ENCODE measurements at regions not wholly inside any gene's neighbourhood (a gene's known extent, or its start where the extent isn't known, plus 50 kb on each side); places are given as distances from the start of the nearest gene placed in this dataset.

GRCh38 chr1:239006276-239006675 lies 380.1 kb upstream of the CHRM3 start (continued):
- no peak for TF ChIP-seq FOXK1 (CRISPR knock-in tag; IDR thresholded peaks at IDR 0.05; ENCODE audit: borderline replicate concordance, low read depth)
- TF ChIP-seq ZNF224 (CRISPR knock-in tag; IDR thresholded peaks at IDR 0.05) = no peak
- TF ChIP-seq, protein P1, sequence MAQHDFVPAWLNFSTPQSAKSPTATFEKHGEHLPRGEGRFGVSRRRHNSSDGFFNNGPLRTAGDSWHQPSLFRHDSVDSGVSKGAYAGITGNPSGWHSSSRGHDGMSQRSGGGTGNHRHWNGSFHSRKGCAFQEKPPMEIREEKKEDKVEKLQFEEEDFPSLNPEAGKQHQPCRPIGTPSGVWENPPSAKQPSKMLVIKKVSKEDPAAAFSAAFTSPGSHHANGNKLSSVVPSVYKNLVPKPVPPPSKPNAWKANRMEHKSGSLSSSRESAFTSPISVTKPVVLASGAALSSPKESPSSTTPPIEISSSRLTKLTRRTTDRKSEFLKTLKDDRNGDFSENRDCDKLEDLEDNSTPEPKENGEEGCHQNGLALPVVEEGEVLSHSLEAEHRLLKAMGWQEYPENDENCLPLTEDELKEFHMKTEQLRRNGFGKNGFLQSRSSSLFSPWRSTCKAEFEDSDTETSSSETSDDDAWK (CRISPR knock-in tag; IDR thresholded peaks at IDR 0.05) = no peak
- TF ChIP-seq ZKSCAN8 (CRISPR knock-in tag; IDR thresholded peaks at IDR 0.05; ENCODE audit: borderline replicate concordance) = no peak

DNA sequence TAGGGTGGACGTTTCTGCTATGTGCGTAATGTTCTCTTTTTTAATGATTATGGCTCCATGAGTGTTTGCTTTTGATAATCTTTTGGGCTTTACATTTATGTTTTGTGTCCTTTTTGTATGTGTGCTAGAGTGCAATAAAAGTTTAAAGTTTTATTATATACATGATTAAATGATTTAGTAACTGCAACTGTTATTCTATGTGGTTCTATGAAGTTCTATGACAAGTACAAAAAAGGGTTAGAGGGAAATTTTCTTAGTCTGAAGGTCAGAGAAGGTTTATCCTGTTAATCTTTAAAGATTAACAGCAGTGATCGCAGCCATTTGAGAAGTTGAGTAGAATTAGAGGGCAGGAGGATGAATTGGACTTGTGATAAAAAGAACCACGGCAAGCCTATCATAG lies 386.4 kb upstream of the CHRM3 start:
- Histone ChIP-seq H3K27me3 (ENCODE audit: control insufficient read depth in 1 of 2, insufficient read depth in 2 of 2, low read length in 2 of 2) (no peaks in the 10 kb centered on the region), H2AFZ (ENCODE audit: low read length) (no peak overlapping the region), H4K20me1 (ENCODE audit: insufficient read depth, low read length) (no peaks in the 10 kb centered on the region), H3K4me2 (ENCODE audit: low read depth, low read length) (no peak overlapping the region), H3K9me3 (ENCODE audit: low read length) (peaks cover 85% of the 10 kb centered on the region), H3K9ac (ENCODE audit: insufficient read depth, low read depth, low read length) (no peak overlapping the region), H3K79me2 (ENCODE audit: insufficient read depth, low read length) (no peaks in the 10 kb centered on the region), H3K36me3 (replicated peaks in 1 of 2; ENCODE audit: control insufficient read depth in 1 of 2, insufficient read depth in 2 of 2, low read length in 2 of 2) (no peaks in the 10 kb centered on the region), H3K27ac (ENCODE audit: extremely low read length, insufficient read depth, low read length) (no peak overlapping the region), H3K4me1 (ENCODE audit: insufficient read depth, low read length) (no peaks in the 10 kb centered on the region), H3K4me3 (replicated peaks in 1 of 3; ENCODE audit: insufficient read depth in 1 of 3, low read depth in 2 of 3, low read length in 3 of 3) (no peak overlapping the region)
- ChIA-PET POLR2A (no interaction called here), CTCF (ENCODE audit: low intra/inter-chr PET ratio, low total read pairs) (no interaction called here)
- DNase-seq (ENCODE audit: low spot score) = no peak
- 17% methylated on average over 4 of the region's 4 CpGs for WGBS (ENCODE audit: low lambda C conversion rate)
- intact Hi-C loops (cut with micrococcal nuclease; ENCODE audit: unreplicated experiment) = no loop called here
- in situ Hi-C loops (cut with HindIII; ENCODE audit: extremely low pct_ligation_motif_present, low pct_unique_long_range_greater_than_20kb) = no loop called here
- FAIRE-seq = no peak
- no TSS peak for BruUV-seq (replicated peaks)
- ATAC-seq = no peak
- TF ChIP-seq ZFP90 (CRISPR knock-in tag; IDR thresholded peaks at IDR 0.05; ENCODE audit: borderline replicate concordance) (no peak), TRAFD1 (CRISPR knock-in tag; IDR thresholded peaks at IDR 0.05; ENCODE audit: borderline replicate concordance) (no peak), MXD1 (CRISPR knock-in tag; IDR thresholded peaks at IDR 0.05) (no peak), HOXA5 (CRISPR knock-in tag; IDR thresholded peaks at IDR 0.05) (no peak), ZNF557 (CRISPR knock-in tag; IDR thresholded peaks at IDR 0.05) (no peak), CHD4 (IDR thresholded peaks at IDR 0.05; ENCODE audit: borderline replicate concordance, low read length) (no peak), ZNF713 (CRISPR knock-in tag; IDR thresholded peaks at IDR 0.05) (no peak), ZBTB20 (CRISPR knock-in tag; IDR thresholded peaks at IDR 0.05; ENCODE audit: borderline replicate concordance, low read depth) (no peak), ZFP41 (CRISPR knock-in tag; IDR thresholded peaks at IDR 0.05; ENCODE audit: borderline replicate concordance) (no peak), RAD21 (CRISPR knock-in tag; IDR thresholded peaks at IDR 0.05) (no peak)
- TF ChIP-seq, protein P2, sequence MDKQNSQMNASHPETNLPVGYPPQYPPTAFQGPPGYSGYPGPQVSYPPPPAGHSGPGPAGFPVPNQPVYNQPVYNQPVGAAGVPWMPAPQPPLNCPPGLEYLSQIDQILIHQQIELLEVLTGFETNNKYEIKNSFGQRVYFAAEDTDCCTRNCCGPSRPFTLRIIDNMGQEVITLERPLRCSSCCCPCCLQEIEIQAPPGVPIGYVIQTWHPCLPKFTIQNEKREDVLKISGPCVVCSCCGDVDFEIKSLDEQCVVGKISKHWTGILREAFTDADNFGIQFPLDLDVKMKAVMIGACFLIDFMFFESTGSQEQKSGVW (CRISPR knock-in tag; IDR thresholded peaks at IDR 0.05; ENCODE audit: borderline replicate concordance) = no peak
- TF ChIP-seq, protein P3, sequence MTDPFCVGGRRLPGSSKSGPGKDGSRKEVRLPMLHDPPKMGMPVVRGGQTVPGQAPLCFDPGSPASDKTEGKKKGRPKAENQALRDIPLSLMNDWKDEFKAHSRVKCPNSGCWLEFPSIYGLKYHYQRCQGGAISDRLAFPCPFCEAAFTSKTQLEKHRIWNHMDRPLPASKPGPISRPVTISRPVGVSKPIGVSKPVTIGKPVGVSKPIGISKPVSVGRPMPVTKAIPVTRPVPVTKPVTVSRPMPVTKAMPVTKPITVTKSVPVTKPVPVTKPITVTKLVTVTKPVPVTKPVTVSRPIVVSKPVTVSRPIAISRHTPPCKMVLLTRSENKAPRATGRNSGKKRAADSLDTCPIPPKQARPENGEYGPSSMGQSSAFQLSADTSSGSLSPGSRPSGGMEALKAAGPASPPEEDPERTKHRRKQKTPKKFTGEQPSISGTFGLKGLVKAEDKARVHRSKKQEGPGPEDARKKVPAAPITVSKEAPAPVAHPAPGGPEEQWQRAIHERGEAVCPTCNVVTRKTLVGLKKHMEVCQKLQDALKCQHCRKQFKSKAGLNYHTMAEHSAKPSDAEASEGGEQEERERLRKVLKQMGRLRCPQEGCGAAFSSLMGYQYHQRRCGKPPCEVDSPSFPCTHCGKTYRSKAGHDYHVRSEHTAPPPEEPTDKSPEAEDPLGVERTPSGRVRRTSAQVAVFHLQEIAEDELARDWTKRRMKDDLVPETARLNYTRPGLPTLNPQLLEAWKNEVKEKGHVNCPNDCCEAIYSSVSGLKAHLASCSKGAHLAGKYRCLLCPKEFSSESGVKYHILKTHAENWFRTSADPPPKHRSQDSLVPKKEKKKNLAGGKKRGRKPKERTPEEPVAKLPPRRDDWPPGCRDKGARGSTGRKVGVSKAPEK (CRISPR knock-in tag; IDR thresholded peaks at IDR 0.05; ENCODE audit: borderline replicate concordance) = no peak
- TF ChIP-seq, protein P4, sequence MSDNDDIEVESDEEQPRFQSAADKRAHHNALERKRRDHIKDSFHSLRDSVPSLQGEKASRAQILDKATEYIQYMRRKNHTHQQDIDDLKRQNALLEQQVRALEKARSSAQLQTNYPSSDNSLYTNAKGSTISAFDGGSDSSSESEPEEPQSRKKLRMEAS (IDR thresholded peaks at IDR 0.05) = no peak
